SK-N-SH (cell line): ENCODE measurements at regions not wholly inside any gene's neighbourhood (a gene's known extent, or its start where the extent isn't known, plus 50 kb on each side); places are given as distances from the start of the nearest gene placed in this dataset.

Experiments
- CTCF ChIA-PET: fragments of 300-600, 350-600 bp; formaldehyde crosslinking; extraction: SDS; loops from one replicate; lab custom pipeline; 2021; lab: Yijun Ruan, JAX
- POLR2A ChIA-PET: fragments of 350-600 bp; sonication (Branson Sonifier 250); formaldehyde crosslinking; extraction: SDS; loops from one replicate; lab custom pipeline; 2020; ENCODE audit warnings: antibody characterized with exemption, inconsistent platforms; lab: Yijun Ruan, JAX
- DNase-seq: peaks from one replicate; pipeline ENCODE4 v3.0.0; 2012
- H2AFZ ChIP-seq: fragments of 200-600 bp; sonication (generic); 2 replicates; pipeline ENCODE4 v1.8.1; 2016; ENCODE audit warnings: antibody characterized with exemption, mild to moderate bottlenecking, low read depth
- H3F3A ChIP-seq: fragments of 200-600 bp; sonication (generic); replicated peaks from 2 replicates; pipeline ENCODE3; 2016; ENCODE audit warnings: antibody characterized with exemption, mild to moderate bottlenecking; ENCODE audit not compliant: insufficient read depth
- H3K27ac ChIP-seq, 2 experiments: fragments of 200-500 bp in 1 of 2; fragments of 200-600 bp in 1 of 2; sonication (Bioruptor generic) in 1 of 2; sonication (generic), shearing (Covaris generic) in 1 of 2; 2 replicates each; pipeline versions ENCODE4 v1.5.1 to v1.6.1; 2014 to 2016; ENCODE audit warnings: low read depth in 2 of 2, inconsistent platforms in 1 of 2, low read length in 1 of 2, mild to moderate bottlenecking in 1 of 2, mixed read lengths in 1 of 2
- H3K27me3 ChIP-seq: fragments of 200-600 bp; sonication (generic), shearing (Covaris generic); 2 replicates; pipeline ENCODE4 v1.6.1; 2016; ENCODE audit warnings: mixed run types; ENCODE audit not compliant: insufficient read depth
- H3K36me3 ChIP-seq, 2 experiments: fragments of 200-500 bp in 1 of 2; fragments of 200-600 bp in 1 of 2; sonication (Bioruptor generic) in 1 of 2; sonication (generic) in 1 of 2; replicated peaks in 1 of 2; 2 replicates each; pipeline versions ENCODE3 to v1.5.1; 2014 to 2016; ENCODE audit warnings: low read length in 1 of 2, mild to moderate bottlenecking in 1 of 2; ENCODE audit not compliant: insufficient read depth in 2 of 2, control insufficient read depth in 1 of 2
- H3K4me1 ChIP-seq, 2 experiments: fragments of 200-500 bp in 1 of 2; fragments of 200-600 bp in 1 of 2; sonication (Bioruptor generic) in 1 of 2; sonication (generic), shearing (Covaris generic) in 1 of 2; 2 replicates each; pipeline versions ENCODE4 v1.5.1 to v1.6.1; 2014 to 2016; ENCODE audit warnings: low read depth in 1 of 2, low read length in 1 of 2, mixed run types in 1 of 2; ENCODE audit not compliant: insufficient read depth in 2 of 2, control insufficient read depth in 1 of 2
- H3K4me2 ChIP-seq: fragments of 200-600 bp; sonication (generic), shearing (Covaris generic); 2 replicates; pipeline ENCODE4 v1.6.1; 2017; ENCODE audit warnings: mixed run types
- H3K4me3 ChIP-seq, 2 experiments: fragments of 200-500 bp in 1 of 2; fragments of 200-600 bp in 1 of 2; sonication (Bioruptor generic) in 1 of 2; sonication (generic), shearing (Covaris generic) in 1 of 2; 2 replicates each; pipeline versions ENCODE4 v1.5.1 to v1.8.1; 2014 to 2016; ENCODE audit warnings: low read depth in 2 of 2, inconsistent platforms in 1 of 2, low read length in 1 of 2, mild to moderate bottlenecking in 1 of 2, mixed read lengths in 1 of 2, moderate library complexity in 1 of 2
- H3K79me2 ChIP-seq: fragments of 200-600 bp; sonication (generic); 2 replicates; pipeline ENCODE4 v1.8.1; 2017; ENCODE audit warnings: mild to moderate bottlenecking; ENCODE audit not compliant: insufficient read depth
- H3K9ac ChIP-seq: fragments of 200-600 bp; sonication (generic); 2 replicates; pipeline ENCODE4 v1.6.1; 2017; ENCODE audit warnings: mixed run types
- H3K9me2 ChIP-seq: fragments of 200-600 bp; sonication (generic); 2 replicates; pipeline ENCODE4 v1.6.1; 2017; ENCODE audit warnings: mixed run types
- H3K9me3 ChIP-seq: fragments of 200-600 bp; sonication (generic); 2 replicates; pipeline ENCODE4 v1.6.1; 2017; ENCODE audit warnings: mixed run types, mild to moderate bottlenecking, moderate library complexity
- H4K20me1 ChIP-seq: fragments of 200-600 bp; sonication (generic); 2 replicates; pipeline ENCODE4 v1.6.1; 2017; ENCODE audit warnings: mild to moderate bottlenecking, mixed run types; ENCODE audit not compliant: insufficient read depth
- CTCF ChIP-seq: fragments of 200-600 bp; sonication (generic); IDR thresholded peaks from 2 replicates; pipeline ENCODE4 v1.6.1; 2017; ENCODE audit warnings: antibody characterized with exemption, mild to moderate bottlenecking, moderate library complexity
- ELF1 ChIP-seq: IDR thresholded peaks from 2 replicates; pipeline ENCODE4 v1.4.0; 2012
- EP300 ChIP-seq, 2 experiments: IDR thresholded peaks; 2 replicates each; pipeline versions ENCODE4 v1.4.0 to v1.6.1; 2012; ENCODE audit warnings: borderline replicate concordance in 1 of 2, low read depth in 1 of 2, low read length in 1 of 2
- FOSL2 ChIP-seq: IDR thresholded peaks from 2 replicates; pipeline ENCODE4 v1.4.0; 2012; ENCODE audit warnings: low read depth, mild to moderate bottlenecking, moderate library complexity, borderline replicate concordance
- FOXJ3 ChIP-seq: sonication (generic); formaldehyde crosslinking; IDR thresholded peaks from 2 replicates; pipeline ENCODE4 v1.5.1; 2020; ENCODE audit warnings: mild to moderate bottlenecking, missing genetic modification reagents
- GABPA ChIP-seq: IDR thresholded peaks from 2 replicates; pipeline ENCODE4 v1.4.0; 2012; ENCODE audit warnings: low read depth, mild to moderate bottlenecking
- GATA2 ChIP-seq: sonication (generic); formaldehyde crosslinking; IDR thresholded peaks from 2 replicates; pipeline ENCODE4 v1.5.0; 2020; ENCODE audit warnings: mild to moderate bottlenecking, missing genetic modification reagents
- JUND ChIP-seq: IDR thresholded peaks from 2 replicates; pipeline ENCODE4 v1.4.0; 2012
- PBX3 ChIP-seq: IDR thresholded peaks from 2 replicates; pipeline ENCODE4; 2012
- RAD21 ChIP-seq: IDR thresholded peaks from 2 replicates; pipeline ENCODE4 v1.6.1; 2012; ENCODE audit warnings: mild to moderate bottlenecking, low read length
- RCOR1 ChIP-seq: fragments of 150-350 bp; IDR thresholded peaks from 2 replicates; pipeline ENCODE4 v1.6.1; 2017; ENCODE audit warnings: antibody characterized with exemption, low read length
- RFX5 ChIP-seq: IDR thresholded peaks from 2 replicates; pipeline ENCODE4 v1.6.1; 2012; ENCODE audit warnings: mild to moderate bottlenecking, improper control_type of control experiment, low read length
- SIN3A ChIP-seq: IDR thresholded peaks from 2 replicates; pipeline ENCODE4 v1.6.1; 2012; ENCODE audit warnings: low read depth, mild to moderate bottlenecking, low read length, moderate library complexity, borderline replicate concordance
- SMC3 ChIP-seq: IDR thresholded peaks from 2 replicates; pipeline ENCODE4 v1.6.1; 2012; ENCODE audit warnings: low read depth, low read length, improper control_type of control experiment
- TAF1 ChIP-seq: IDR thresholded peaks from 2 replicates; pipeline ENCODE4 v1.6.1; 2012; ENCODE audit warnings: low read depth, mild to moderate bottlenecking, low read length, moderate library complexity, borderline replicate concordance
- USF1 ChIP-seq: IDR thresholded peaks from 2 replicates; pipeline ENCODE4 v1.4.0; 2012; ENCODE audit warnings: low read depth, borderline replicate concordance
- YY1 ChIP-seq: IDR thresholded peaks from 2 replicates; pipeline ENCODE4 v1.4.0; 2012; ENCODE audit warnings: low read depth, mild to moderate bottlenecking
- WGBS: methylation state at CpG from one replicate; pipeline ENCODE4 v1.1.6; 2017; ENCODE audit warnings: low lambda C conversion rate; 5-methylcytosine and 5-hydroxymethylcytosine counted together
- TF ChIP-seq, protein P1 (sequence below): fragments of 150-350 bp; IDR thresholded peaks from 2 replicates; pipeline ENCODE4 v1.6.1; 2016; ENCODE audit warnings: mild to moderate bottlenecking, low read depth, low read length
- TF ChIP-seq, protein P2 (sequence below): fragments of 150-350 bp; IDR thresholded peaks from 2 replicates; pipeline ENCODE4 v1.6.1; 2017; ENCODE audit warnings: antibody characterized with exemption, low read length, low read depth, borderline replicate concordance
- TF ChIP-seq, protein P3 (sequence below): IDR thresholded peaks from 2 replicates; pipeline ENCODE4 v1.6.1; 2012; ENCODE audit warnings: mild to moderate bottlenecking, low read depth, low read length, moderate library complexity
- TF ChIP-seq, protein P4 (sequence below): IDR thresholded peaks from 2 replicates; pipeline ENCODE4 v1.4.0; 2012; ENCODE audit warnings: low read depth

DNA sequence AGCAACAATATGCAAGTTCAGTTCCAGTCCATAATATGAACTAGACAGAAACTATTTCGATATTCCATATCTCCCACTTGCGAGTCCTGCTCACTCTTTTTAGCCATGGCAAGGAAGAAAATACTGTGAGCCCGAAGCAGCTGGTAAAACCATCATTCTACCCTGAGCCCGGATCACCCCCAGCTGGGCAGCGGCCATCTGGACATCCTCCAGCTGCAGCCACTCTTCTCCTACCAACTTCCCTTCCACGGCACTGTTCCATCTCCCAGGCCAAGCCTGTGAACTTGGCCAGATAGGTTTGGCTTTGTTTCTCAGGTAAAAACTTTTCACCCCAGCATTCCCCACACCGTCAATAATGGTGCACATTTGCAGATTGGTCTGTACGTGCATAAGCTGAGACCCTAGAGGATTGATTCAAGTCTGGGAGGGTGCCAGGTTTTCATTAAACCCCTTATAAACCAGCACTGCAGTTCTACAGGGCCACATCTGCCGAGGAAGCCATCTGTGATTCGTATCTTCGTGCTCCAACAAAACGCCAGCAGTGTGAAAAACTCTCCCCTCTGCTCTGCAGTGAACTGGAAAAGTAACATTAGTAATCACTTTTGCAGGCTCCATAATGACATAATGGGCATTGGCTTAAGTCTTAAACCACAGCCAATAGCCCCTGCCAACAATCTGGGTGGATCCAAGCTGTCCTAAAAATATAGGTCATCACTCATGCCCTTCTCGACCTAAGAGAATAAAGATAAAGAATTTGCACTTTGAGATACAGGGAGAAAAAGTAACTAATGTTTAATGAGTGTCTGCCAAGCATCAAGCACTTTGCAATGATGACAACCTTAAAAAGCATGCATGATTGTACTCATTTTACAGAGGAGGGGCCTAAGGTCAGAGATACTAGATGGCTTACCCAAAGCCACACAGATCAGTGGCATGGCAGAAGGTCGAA, 205.1 kb downstream of the PLPP3 start:
- Histone ChIP-seq H3K4me1 (peaks cover 7 to 64% of the 10 kb centered on the region in 2 experiments; a peak in 2 of 4 replicates), H3K36me3 (no peaks in the 10 kb centered on the region), H4K20me1 (no peaks in the 10 kb centered on the region), H3K79me2 (no peaks in the 10 kb centered on the region), H2AFZ (0 out of 2 replicates have a peak overlapping the region, but pooled peaks have one; percentile 21), H3F3A (peaks cover 13% of the 10 kb centered on the region), H3K9me2 (no peaks in the 10 kb centered on the region), H3K4me2 (peak overlapping the region; percentile 59), H3K9ac (no peak overlapping the region), H3K27ac (peak overlapping the region; percentile 31 to 100; a peak in 3 of 4 replicates), H3K9me3 (no peaks in the 10 kb centered on the region), H3K4me3 (peak overlapping the region in 1 of 2 experiments; percentile 27; a peak in 1 of 4 replicates), H3K27me3 (no peaks in the 10 kb centered on the region)
- CTCF ChIA-PET = interaction anchor here (0.8 to 2.9 kb wide), 7 partner anchors 9 to 789 kb away, joined by 3 to 12 read pairs (median 4); partner anchors contain the start of gene PLPP3
- WGBS = 29% methylated on average over 14 of the region's 14 CpGs
- POLR2A ChIA-PET = interaction anchor here (0.8 to 1.4 kb wide), 2 partner anchors 11 to 157 kb away, joined by 3 to 5 read pairs; no protein-coding TSS in a partner anchor
- DNase-seq = peak; percentile 68
- TF ChIP-seq CTCF = no peak
- TF ChIP-seq SIN3A = no peak
- TF ChIP-seq, protein P1, sequence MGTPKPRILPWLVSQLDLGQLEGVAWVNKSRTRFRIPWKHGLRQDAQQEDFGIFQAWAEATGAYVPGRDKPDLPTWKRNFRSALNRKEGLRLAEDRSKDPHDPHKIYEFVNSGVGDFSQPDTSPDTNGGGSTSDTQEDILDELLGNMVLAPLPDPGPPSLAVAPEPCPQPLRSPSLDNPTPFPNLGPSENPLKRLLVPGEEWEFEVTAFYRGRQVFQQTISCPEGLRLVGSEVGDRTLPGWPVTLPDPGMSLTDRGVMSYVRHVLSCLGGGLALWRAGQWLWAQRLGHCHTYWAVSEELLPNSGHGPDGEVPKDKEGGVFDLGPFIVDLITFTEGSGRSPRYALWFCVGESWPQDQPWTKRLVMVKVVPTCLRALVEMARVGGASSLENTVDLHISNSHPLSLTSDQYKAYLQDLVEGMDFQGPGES = no peak
- TF ChIP-seq, protein P2, sequence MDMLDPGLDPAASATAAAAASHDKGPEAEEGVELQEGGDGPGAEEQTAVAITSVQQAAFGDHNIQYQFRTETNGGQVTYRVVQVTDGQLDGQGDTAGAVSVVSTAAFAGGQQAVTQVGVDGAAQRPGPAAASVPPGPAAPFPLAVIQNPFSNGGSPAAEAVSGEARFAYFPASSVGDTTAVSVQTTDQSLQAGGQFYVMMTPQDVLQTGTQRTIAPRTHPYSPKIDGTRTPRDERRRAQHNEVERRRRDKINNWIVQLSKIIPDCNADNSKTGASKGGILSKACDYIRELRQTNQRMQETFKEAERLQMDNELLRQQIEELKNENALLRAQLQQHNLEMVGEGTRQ = no peak
- TF ChIP-seq SMC3 = peak; percentile 11; the same call in 1 of the 2 replicates
- no peak; the same call in none of the 2 replicates for TF ChIP-seq RAD21
- no peak for TF ChIP-seq TAF1
- TF ChIP-seq, protein P3, sequence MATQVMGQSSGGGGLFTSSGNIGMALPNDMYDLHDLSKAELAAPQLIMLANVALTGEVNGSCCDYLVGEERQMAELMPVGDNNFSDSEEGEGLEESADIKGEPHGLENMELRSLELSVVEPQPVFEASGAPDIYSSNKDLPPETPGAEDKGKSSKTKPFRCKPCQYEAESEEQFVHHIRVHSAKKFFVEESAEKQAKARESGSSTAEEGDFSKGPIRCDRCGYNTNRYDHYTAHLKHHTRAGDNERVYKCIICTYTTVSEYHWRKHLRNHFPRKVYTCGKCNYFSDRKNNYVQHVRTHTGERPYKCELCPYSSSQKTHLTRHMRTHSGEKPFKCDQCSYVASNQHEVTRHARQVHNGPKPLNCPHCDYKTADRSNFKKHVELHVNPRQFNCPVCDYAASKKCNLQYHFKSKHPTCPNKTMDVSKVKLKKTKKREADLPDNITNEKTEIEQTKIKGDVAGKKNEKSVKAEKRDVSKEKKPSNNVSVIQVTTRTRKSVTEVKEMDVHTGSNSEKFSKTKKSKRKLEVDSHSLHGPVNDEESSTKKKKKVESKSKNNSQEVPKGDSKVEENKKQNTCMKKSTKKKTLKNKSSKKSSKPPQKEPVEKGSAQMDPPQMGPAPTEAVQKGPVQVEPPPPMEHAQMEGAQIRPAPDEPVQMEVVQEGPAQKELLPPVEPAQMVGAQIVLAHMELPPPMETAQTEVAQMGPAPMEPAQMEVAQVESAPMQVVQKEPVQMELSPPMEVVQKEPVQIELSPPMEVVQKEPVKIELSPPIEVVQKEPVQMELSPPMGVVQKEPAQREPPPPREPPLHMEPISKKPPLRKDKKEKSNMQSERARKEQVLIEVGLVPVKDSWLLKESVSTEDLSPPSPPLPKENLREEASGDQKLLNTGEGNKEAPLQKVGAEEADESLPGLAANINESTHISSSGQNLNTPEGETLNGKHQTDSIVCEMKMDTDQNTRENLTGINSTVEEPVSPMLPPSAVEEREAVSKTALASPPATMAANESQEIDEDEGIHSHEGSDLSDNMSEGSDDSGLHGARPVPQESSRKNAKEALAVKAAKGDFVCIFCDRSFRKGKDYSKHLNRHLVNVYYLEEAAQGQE = no peak
- peak; percentile 41; the same call in 1 of the 2 replicates for TF ChIP-seq FOSL2
- no peak for TF ChIP-seq GABPA
- TF ChIP-seq ELF1 = no peak
- TF ChIP-seq YY1 = no peak
- peak; percentile 72 to 86 for TF ChIP-seq EP300 (IDR thresholded peaks at IDR 0.05; ENCODE audit: borderline replicate concordance in 1 of 2, low read depth in 1 of 2, low read length in 1 of 2)
- TF ChIP-seq GATA2 = peak; percentile 91
- peak; percentile 67 for TF ChIP-seq JUND
- TF ChIP-seq USF1 = no peak
- peak; percentile 73 for TF ChIP-seq FOXJ3 (CRISPR knock-in tag)
- TF ChIP-seq PBX3 = peak; percentile 70
- TF ChIP-seq RFX5 = no peak; the same call in 1 of the 2 replicates
- TF ChIP-seq RCOR1 = peak; percentile 83
- TF ChIP-seq, protein P4, sequence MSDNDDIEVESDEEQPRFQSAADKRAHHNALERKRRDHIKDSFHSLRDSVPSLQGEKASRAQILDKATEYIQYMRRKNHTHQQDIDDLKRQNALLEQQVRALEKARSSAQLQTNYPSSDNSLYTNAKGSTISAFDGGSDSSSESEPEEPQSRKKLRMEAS = no peak
